Limb (tissue), 2 donors: ENCODE measurements at regions not wholly inside any gene's neighbourhood (a gene's known extent, or its start where the extent isn't known, plus 50 kb on each side); places are given as distances from the start of the nearest gene placed in this dataset.
A peak's percentile ranks its signal among the peaks of the same experiment; 100 is the strongest.

Experiments used
- DNase-seq, 2 donors: peaks; one replicate each; pipeline ENCODE4 v3.0.0-alpha.2; 2016; ENCODE audit errors: extremely low spot score in 2 of 2

- no peak for DNase-seq
Observed at GRCh38 chr6:105769197-105769596, 316.9 kb upstream of the PRDM1 start.

- no peak for DNase-seq
Observed at GRCh38 chr6:105767541-105767940, 318.6 kb upstream of the PRDM1 start.

GRCh38 chr6:105765239-105765638 is 320.9 kb upstream of the PRDM1 start:
- no peak for DNase-seq

GRCh38 chr6:105764315-105764714 is 321.8 kb upstream of the PRDM1 start:
- no peak for DNase-seq

GRCh38 chr6:105763866-105764265 is 322.3 kb upstream of the PRDM1 start:
- DNase-seq: no peak

GRCh38 chr6:105760746-105761145 is 325.4 kb upstream of the PRDM1 start:
- DNase-seq: no peak

GRCh38 chr6:105759946-105760345 is 326.2 kb upstream of the PRDM1 start:
- no peak for DNase-seq

GRCh38 chr6:105759015-105759414 is 327.1 kb upstream of the PRDM1 start:
- DNase-seq: no peak

- DNase-seq: no peak
Observed at GRCh38 chr6:105757512-105758200, 328.5 kb upstream of the PRDM1 start.

- DNase-seq: no peak
Observed at GRCh38 chr6:105755885-105756284, 330.3 kb upstream of the PRDM1 start.

- DNase-seq: peak in 1 of 2 donors; percentile 43
Observed at GRCh38 chr6:105753620-105754211, 332.4 kb upstream of the PRDM1 start.

GRCh38 chr6:105753207-105753606 is 332.9 kb upstream of the PRDM1 start:
- DNase-seq: no peak

GRCh38 chr6:105750089-105750488 is 336.0 kb upstream of the PRDM1 start:
- no peak for DNase-seq

- DNase-seq: no peak
Observed at GRCh38 chr6:105748737-105749161, 337.4 kb upstream of the PRDM1 start.

GRCh38 chr6:105747823-105748405 is 338.2 kb upstream of the PRDM1 start:
- DNase-seq: no peak

- no peak for DNase-seq
Observed at GRCh38 chr6:105746509-105746908, 339.6 kb upstream of the PRDM1 start.

GRCh38 chr6:105746130-105746505 is 340.0 kb upstream of the PRDM1 start:
- no peak for DNase-seq

GRCh38 chr6:105745464-105746129 is 340.5 kb upstream of the PRDM1 start:
- DNase-seq: no peak

- no peak for DNase-seq
Observed at GRCh38 chr6:105744815-105745214, 341.3 kb upstream of the PRDM1 start.

GRCh38 chr6:105740946-105741645 is 338.2 kb upstream of the PREP start:
- DNase-seq: no peak

- no peak for DNase-seq
Observed at GRCh38 chr6:105739764-105740163, 336.9 kb upstream of the PREP start.
